ENCODE measurements at regions not wholly inside any gene's neighbourhood (a gene's known extent, or its start where the extent isn't known, plus 50 kb on each side); places are given as distances from the start of the nearest gene placed in this dataset.
"Not testable (repeated sequence)": the region's sequence is repeated elsewhere in the genome, so short reads cannot be mapped to it uniquely, and the experiment has no call there.

DNA sequence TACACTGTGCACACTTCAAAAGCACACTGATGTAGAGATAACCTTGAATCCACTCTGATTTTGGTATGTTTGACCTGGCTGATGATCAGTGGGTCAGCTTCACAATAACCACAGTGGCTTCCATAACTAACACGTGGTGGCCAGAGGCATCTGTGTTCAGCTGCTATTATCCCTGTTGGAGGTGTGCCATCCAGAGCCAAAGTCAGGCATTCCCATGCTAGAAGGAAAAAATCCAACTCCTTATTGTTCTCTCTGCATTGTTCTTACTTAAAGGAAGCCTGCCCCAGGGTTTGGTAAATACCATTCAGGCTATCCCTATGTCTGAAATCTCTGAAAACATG is 127.3 kb upstream of the MON1B start:
- no peak for DNase-seq (ENCODE audit: low read depth)

DNA sequence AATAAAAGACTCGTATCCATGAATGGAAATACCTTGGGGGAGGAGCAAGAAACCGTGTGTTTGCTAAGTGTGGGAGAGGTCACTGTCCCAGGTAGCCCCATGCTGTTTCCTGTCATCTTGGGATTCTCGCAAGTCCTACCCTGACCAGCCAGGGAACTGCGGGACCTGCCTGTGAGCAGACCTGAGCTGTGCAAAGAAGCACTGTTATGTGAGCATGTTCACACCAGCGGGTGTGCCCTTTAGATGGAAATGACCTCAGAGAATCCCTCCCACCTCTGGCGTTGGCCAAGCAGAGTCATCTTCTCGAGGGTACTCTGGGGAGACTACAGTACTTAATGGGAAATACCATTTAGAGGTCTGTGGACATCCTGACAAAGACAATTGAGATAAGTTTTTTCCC is 127.0 kb upstream of the MON1B start:
- no peak for DNase-seq (ENCODE audit: low read depth)

DNA sequence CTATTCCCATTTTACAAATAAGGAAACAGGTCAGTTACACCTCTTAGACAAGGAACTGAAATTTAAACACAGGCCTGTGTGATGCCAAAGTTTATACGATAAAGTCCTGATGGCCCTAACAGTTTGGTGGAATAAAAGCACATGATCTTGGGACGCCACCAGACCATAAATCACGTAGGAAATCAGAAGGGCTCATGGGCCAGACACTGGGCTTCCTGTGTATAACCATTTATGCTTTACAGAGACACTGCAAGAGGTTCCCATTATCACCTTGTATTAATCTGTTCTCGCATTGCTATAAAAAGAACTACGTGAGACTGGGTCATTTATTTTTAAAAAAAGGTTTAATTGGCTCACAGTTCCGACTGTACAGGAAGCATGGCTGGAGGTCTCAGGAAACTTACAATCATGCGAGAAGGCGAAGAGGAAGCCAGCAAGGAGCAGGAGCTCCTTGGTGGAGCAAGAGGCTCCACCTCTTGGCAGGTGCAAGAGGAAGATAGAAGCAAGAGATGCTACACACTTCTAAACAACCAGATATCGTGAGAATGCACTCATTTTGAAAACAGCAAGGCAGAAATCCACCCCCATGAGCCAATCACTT is 124.0 kb upstream of the MON1B start:
- no peak for DNase-seq (ENCODE audit: low read depth)

DNA sequence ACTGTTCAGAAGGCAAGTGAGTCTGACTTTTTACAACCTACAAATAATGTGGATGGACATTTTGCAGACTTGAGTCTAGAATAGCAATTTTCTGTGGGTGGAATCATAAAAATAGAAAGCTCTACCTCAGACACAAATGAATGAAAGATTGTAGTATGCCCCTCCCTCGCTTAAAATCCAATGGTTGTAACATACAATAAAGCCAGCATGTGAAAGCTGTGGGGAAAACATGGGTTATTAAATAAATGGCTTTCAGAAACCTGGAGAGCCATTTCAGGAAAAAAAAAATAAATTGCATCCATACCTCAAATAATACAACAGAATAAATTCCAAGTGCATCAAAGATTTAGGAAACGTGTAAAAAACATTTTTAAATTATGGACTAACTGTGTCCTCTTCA is 123.1 kb upstream of the MON1B start:
- DNase-seq (ENCODE audit: low read depth) = no peak

DNA sequence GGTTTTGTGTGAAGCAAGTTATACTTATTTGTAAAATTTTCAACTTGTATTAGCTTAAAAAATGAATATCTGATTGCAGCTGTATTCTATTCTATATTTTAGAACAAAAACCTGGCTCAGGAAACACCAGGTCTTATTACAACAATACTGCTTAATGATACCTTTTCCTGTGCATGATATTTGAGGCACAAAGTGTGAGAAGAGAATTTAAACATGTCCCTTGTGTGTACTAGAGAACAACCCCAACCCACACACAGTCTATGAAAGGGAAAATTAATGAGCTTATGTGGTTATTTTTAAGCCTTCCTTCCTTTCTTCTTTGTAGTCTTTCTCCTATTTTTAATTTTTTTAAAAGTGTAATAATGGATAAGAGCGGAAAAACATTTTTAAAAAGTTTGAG is 122.6 kb upstream of the MON1B start:
- DNase-seq (ENCODE audit: low read depth) = no peak

DNA sequence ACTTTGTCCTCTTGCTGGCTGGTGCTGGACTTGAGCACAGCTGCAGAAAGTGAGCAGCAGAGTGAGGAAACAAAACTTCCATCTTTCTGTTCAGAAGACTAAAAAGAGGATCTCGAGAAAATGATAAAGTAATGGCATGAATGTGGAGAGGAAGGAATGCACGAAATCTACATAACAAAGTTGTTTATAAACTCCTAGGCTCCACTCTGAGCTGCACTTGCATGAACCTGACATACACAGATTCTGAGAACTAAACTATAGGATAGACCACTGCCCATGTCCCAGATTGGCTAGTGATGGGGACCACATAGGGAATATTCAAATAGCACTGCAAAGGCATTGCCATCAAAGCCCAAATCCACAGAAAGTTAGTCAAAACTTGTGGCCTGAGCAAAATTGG is 121.1 kb upstream of the MON1B start:
- DNase-seq (ENCODE audit: low read depth) = no peak

DNA sequence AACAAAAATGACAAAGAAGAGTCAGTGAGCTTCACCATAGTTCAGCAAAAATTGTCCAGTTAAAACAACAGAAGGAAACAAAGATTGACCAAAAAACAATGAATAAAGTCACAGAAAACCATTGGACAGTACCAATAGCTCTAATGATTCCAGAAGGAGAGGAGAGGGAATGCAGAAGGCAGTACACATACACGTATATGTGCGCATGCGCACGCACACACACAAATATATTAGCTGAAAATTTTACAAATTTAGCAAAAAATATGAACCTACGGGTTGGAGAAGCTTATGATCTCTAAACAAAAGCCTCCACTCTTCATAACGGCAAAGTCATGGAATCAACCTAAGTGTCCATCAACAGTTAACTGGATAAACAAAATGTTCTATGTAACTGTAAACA is 120.3 kb upstream of the MON1B start:
- no peak for DNase-seq (ENCODE audit: low read depth)

DNA sequence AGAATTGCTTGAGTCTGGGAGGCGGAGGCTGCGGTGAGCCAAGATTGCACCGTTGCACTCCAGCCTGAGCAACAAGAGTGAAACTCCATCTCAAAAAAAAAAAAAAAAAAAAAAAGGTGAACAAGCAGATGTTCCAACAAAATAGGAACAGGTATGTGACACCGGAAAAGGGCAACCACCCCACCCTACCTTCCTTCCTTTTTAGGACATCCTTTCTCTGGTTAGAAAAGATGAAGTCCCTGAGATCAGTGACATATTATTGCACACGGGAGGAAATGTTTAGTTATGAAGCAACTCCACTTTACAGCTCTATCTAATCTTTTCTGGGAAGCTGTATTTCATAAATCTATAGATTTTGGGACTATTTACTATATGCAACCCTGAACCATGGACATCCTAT is 114.2 kb upstream of the MON1B start:
- no peak for DNase-seq (ENCODE audit: low read depth)

DNA sequence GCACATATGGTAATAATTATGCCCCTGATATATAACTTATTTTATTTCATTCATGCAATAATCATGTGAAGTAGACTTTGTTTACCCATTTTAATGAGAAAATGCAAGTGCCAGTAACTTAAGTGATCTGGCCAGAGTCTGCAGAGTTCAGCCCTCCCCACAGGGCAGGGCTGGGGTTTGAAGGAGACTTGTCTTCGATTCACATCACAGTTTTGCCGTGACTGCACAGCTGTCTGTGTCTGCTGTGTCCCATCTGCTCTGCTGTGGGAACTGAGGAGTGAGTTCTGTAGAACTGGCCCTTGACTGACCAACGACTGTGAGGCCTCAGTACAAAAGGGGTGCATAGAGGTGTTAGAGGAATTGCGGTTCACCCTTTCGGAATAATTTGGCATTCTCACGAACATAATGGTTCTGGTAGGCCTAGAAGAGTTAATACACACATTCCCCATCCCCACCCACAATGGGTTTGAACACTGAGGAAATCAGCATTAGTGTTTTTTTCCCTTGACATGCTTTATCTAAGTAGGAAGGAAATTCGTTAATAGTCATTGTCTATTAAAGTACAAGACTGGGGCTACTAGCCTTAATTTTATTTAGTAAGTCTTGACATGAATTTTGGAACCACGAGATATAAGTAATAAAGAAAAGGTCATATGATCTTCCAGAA is 113.6 kb upstream of the MON1B start:
- no peak for DNase-seq (ENCODE audit: low read depth)

DNA sequence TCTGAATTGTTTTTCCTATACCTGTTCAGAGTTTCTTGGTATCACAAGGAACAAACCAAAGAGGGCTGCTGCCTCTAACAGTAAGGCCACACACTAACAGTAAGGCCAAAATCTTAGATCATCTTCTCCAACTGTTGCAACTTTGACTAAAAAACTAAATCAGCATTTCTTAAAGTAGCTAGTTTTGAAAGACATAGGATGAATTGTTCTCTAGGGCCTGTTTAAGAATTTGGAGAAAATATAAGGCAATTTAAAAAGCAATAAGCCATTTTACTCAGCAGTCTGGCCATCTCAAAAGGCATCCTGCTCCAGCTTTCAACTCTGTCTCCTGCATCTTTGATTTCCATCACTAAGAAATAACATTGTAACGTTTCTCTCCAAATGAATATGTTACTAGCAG is 105.0 kb upstream of the MON1B start:
- DNase-seq (ENCODE audit: low read depth) = no peak

DNA sequence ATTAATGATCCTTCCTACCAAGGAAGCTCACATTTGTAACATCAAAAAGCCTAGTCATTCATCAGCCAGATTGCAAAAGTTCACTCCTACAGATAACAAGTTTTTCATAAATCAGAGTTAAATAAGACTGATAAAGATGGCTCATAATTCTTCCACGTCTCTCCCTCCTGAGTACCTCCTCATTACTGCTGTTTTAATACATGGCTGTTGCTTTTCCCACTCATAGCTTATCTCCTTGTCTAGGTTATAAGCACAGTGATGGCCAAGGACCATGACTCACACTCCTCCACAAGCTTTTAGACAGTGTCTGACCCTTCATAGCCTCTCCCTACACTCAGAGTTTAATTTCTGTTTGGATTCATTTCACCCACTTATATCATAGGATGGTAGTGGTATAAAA is 100.9 kb upstream of the MON1B start:
- no peak for DNase-seq (ENCODE audit: low read depth)

DNA sequence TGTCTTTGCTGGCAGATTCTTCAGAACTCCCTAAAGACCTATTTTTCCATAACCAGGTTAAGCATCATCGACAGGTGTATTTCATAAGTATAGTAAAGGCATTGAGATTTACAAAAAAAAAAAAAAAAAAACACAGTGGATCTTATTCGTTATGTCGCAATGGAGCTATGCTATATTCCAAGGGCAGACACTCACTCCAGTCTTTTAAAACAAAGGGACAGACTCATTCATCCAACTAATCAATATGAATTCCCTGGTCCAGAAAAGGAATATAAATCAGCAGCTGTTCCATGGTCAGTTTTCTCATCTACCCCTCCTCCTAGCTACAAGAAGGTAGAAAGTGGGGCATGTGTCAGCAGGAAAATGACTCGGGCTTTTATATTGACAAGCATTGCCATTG is 97.7 kb upstream of the MON1B start:
- no peak for DNase-seq (ENCODE audit: low read depth)

DNA sequence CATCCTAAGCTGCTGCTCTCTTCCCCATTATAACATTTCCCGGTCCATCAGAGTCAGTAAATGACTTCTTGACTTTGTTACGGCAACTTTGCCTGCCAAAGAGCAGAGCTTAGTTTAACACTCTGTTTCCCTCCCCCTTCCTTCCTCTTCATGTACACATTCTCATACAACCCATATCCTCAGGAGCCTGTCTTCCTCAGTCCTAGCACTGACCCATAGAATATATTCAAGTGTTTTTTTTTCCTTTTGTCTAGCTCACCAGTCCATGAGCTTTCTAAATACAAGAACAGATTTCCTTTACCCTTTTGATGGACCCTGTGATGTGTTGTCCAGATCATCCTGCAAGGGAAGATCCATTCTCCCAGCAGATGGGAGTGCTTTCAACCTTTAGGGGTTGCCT is 97.0 kb upstream of the MON1B start:
- DNase-seq (ENCODE audit: low read depth) = no peak

DNA sequence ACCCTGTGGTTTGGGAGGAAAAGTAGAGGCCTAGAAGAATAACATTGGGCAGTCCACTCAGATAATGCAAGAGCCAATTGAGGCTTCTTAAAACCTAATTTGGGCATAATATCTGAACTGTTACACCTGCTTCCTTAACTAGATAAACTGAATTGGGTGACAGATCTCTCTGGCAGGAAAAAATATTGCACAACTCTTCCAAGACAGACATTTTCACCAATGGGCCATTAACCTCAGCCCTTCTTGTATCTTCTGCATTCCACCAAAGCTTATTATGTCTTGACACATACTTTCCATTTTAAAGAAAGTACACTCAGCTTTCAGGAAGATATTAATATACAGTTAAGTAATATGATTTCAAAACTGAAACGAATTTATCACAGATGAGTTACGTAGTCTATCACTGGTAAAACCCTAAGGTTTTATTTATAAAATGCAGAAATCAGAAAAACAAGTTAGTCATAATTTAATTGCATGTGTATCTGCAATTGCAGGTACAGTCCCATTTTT is 79.9 kb upstream of the MON1B start:
- DNase-seq (ENCODE audit: low read depth) = no peak

DNA sequence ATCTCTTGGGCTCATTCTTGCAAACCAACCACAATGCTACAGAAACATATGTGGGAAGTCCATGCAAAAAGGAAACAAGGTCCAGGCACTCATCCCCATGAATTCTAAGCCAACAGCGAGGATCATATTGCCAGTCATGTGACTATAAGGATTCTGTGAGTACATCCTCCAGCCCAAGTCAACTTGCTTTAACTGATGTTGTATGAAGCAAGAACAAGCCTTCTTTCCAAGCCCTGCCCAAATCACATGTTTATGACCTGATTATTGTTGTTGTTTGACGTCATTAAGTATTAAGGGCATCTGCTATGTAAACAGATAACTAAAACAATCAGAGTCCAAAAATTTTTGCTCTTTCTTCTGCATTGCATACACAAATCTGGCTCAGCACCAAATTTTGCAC is 78.2 kb upstream of the MON1B start:
- DNase-seq (ENCODE audit: low read depth) = no peak

DNA sequence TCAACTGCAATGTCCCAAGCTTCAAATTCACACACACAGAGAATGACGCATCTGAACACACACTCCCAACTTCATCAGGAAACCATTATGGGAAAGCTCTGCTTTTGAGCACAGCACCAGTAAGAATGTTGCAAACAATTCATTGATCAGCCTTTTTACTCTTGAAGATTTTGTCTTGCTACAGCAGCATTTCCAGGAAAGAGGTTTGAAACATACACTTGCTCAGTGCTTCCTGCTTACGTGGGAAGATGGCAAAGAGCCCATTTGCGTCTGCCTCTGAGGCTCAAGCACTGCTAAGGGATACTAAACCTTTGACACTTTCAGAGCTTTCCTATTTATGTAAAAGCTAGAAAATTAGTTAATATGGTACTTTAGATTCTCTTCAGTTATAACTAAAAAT is 77.2 kb upstream of the MON1B start:
- no peak for DNase-seq (ENCODE audit: low read depth)

DNA sequence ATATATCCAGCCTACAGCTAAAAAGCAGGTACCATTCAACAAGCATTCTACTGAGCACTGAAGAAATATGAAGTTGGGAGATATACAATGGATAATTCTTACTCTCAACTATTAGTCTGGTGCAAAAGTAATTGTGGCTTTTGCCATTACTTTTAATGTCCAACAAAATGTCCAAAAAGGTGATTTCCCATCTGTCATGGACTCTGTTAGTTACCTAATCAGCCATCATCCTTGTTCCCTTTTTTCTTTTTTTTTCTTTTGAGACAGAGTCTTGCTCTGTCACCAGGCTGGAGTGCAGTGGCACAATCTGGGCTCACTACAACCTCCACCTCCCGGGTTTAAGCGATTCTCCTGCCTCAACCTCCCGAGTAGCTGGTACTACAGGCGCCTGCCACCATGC is 76.6 kb upstream of the MON1B start:
- not testable (repeated sequence) for DNase-seq (ENCODE audit: low read depth)

DNA sequence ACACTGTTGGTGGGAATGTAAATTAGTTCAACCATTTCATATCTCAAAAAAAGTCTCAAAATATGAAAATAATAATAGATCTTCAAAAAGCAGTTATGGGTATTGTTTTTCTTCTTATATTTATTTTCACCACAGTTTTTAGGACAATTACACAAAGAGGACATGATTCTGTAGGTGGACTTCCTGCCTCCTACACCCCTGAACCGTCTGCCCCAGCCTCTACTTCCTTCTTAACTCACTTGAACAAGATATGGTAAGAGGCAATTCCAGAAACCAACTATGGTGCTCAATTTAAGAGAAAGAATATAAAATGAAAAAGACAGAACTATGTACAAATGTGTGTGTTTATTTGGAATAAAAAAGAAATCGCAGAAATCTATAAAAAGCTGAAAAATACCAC is 74.1 kb upstream of the MON1B start:
- DNase-seq (ENCODE audit: low read depth) = no peak

DNA sequence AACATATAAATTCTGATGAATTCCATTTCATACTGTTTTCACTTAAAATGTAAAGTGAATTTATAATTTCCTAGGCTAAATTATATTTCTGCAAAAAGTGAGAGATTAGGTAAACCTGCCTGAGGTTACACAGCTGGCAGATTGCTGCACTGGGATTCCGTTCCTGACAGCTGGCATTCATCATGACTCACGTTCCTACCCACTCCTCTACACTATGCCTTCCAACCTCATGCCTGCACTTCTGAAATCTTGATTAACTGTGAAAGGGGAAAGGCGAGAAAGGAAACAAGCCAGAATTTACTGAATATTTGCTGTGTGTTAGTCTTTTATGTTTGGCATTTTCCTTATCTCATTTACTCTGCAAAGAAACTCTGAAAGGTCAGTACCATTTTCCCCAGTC is 73.3 kb upstream of the MON1B start:
- DNase-seq (ENCODE audit: low read depth) = no peak

DNA sequence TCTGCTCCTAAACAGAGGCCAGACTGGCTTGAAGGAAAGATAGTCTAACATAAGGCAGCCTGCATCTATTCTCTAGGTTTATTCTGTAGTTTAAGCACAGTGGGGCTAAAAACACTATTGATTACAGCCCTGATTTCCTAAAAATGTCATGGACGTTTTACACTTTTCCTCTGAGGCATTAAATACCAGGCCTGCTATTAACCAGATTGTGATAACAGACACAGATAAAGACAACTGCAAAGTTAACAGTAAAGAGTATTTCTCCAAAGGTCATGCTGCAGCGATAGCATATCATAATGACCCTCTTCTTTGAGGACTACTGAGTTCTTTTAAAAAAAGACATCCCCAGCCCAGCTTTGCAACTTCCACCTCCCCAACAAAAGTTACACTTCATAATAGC is 59.6 kb upstream of the MON1B start:
- no peak for DNase-seq (ENCODE audit: low read depth)

DNA sequence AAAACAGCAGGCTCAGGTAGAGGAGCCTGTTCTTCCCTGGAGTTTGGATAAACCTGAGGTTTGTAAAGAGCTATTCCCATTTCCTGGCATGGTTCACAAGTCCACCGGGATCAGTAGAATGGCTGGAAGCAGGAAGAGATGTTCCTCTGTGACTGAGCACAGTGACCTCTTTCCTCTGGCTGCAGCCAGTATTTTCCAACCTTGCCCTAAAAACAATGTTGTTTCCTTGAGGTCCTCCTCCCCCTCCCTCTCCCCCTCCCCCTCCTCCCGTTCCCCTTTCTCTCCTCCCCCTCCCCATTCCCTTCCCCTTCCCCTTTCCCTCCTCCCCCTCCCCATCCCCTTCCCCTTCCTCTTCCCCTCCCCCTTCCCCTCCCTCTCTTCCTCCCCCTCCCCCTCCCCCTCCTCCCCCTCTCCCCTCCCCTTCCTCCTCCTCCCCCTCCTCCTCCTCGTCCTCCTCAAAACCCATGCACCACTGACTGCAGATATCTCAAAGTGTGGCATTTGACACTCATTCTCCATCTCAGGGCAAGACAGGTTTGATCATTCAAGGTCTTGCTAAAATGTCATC is 58.9 kb upstream of the MON1B start:
- DNase-seq (ENCODE audit: low read depth) = no peak

DNA sequence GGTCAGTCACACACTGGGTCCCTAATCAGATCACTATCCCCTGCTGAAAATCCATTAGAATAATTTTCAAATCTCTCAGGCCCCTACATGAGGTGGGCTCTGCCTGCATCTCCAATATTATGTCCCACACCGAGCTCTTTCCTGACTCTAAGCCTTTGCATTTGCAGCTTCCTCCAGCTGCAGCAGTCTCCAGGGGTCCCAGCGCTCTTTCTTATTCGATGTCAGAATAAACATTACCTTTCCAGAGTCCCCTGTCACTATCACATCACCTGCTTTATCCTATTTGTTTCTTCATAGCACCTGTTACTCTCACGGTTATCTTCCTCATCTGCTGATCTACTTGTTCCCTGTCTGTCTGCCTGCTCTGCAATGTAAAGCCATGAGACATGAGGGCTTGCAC is 57.3 kb upstream of the MON1B start:
- DNase-seq (ENCODE audit: low read depth) = no peak

DNA sequence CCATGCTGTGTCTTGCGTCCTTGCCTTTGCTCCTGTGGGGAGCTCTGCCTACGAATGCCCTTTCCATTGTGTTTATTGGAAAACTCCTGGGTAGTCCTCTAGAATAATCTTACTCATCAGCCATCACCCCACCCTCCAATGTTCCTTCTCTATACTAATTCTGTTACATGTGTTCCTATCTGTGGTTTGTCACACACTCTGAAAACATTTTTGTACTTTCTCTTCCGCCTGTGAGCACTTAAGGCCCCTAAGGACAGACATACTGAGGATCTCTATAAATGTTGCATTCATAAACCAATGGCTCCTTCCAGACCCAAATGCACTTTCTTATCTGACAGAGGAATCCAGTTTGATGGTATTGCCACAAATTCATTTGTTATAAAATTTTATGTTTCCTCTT is 53.9 kb upstream of the MON1B start:
- no peak for DNase-seq (ENCODE audit: low read depth)

All from LHCN-M2 (cell line).